Adipocyte (in vitro differentiated cells): ENCODE measurements at regions not wholly inside any gene's neighbourhood (a gene's known extent, or its start where the extent isn't known, plus 50 kb on each side); places are given as distances from the start of the nearest gene placed in this dataset.

ENCODE experiments used
- DNase-seq: peaks from one replicate; pipeline ENCODE4 v3.0.0-alpha.2; 2015; ENCODE audit warnings: low read depth
- H3K27me3 ChIP-seq: replicated peaks from 2 replicates; pipeline ENCODE4 v1.7.0; 2013; ENCODE audit warnings: mild to moderate bottlenecking, low read length, moderate library complexity; ENCODE audit not compliant: control insufficient read depth, insufficient read depth
- H3K36me3 ChIP-seq: 2 replicates; pipeline ENCODE4 v1.7.0; 2013; ENCODE audit warnings: low read length, mild to moderate bottlenecking, moderate library complexity; ENCODE audit not compliant: control insufficient read depth, insufficient read depth, severe bottlenecking
- H3K4me1 ChIP-seq: 2 replicates; pipeline ENCODE4 v1.7.0; 2013; ENCODE audit warnings: mild to moderate bottlenecking, low read length, moderate library complexity; ENCODE audit not compliant: control insufficient read depth, insufficient read depth
- H3K4me3 ChIP-seq: 2 replicates; pipeline ENCODE4 v1.7.0; 2013; ENCODE audit warnings: mild to moderate bottlenecking, low read length, moderate library complexity
- H3K9ac ChIP-seq: 2 replicates; pipeline ENCODE4 v1.7.0; 2013; ENCODE audit warnings: mild to moderate bottlenecking, low read length, moderate library complexity
- H3K9me3 ChIP-seq: 2 replicates; pipeline ENCODE4 v1.7.0; 2013; ENCODE audit warnings: mild to moderate bottlenecking, low read length, moderate library complexity; ENCODE audit not compliant: control insufficient read depth

DNA sequence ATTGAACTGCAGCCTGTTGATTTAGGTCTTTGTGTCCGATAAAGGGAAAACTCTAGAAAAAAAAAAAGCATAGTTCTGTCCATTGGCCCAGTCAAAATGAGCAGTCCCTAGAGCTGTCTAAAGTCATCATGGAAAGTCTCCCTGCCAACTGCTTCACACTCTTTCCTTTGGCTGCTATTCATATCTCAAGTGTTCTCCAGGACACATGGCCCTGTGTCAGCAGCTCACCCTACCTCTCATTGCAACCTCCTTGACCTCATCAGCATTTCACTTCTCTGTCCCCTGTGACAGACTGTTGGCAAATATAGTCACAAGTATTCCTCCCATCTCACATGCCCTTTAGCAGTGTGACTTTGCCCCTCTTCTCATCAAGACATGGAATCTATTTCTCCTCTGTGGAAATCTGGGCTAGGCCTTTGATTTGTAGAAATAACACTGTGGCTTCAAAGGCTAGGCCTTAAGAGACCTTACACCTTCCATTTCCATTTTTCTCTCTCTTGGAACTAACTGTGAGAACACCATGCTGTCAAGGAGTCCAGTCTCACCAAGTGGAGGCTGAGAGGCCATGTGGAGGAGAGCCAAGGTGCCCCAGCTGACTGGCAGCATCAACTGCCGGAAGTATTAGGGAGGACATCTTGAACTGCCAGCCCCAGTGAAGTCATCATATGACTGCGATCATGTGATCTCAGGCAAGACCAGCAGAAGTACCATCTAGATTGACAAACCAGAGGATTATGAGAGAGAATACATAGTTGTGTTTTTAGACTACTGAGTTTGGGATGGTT lies 149.4 kb upstream of the TARS1 start:
- H3K27me3 ChIP-seq = no peaks in the 10 kb centered on the region
- H3K9me3 ChIP-seq = no peaks in the 10 kb centered on the region
- H3K4me1 ChIP-seq = no peaks in the 10 kb centered on the region
- DNase-seq = no peak
- no peak overlapping the region for H3K9ac ChIP-seq
- H3K36me3 ChIP-seq = no peaks in the 10 kb centered on the region
- no peak overlapping the region for H3K4me3 ChIP-seq

DNA sequence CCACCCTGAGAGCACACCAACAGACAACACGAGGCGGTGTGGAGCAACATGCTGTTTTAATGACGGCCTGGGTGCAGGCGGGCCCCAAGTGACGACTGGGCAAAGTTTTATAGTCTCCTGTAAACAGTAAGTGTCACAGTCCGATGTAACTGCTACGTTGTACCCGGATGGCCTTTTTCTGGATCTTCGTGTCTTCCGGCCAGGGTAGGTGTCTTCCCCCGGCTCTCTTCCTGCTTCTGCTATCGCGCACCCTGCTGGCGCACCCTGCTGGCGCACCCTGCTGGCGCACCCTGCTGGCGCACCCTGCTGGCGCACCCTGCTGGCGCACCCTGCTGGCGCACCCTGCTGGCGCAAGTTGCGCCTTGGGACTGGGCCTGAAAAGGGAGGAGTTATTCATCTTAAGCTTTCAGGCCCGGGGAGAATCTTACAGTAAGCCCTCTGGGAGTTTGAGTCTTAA lies 143.0 kb upstream of the TARS1 start:
- no peaks in the 10 kb centered on the region for H3K27me3 ChIP-seq
- H3K9ac ChIP-seq = no peak overlapping the region
- DNase-seq = no peak
- H3K4me1 ChIP-seq = peaks cover 20% of the 10 kb centered on the region
- H3K4me3 ChIP-seq = no peak overlapping the region
- no peaks in the 10 kb centered on the region for H3K36me3 ChIP-seq
- H3K9me3 ChIP-seq = peaks cover 4% of the 10 kb centered on the region

DNA sequence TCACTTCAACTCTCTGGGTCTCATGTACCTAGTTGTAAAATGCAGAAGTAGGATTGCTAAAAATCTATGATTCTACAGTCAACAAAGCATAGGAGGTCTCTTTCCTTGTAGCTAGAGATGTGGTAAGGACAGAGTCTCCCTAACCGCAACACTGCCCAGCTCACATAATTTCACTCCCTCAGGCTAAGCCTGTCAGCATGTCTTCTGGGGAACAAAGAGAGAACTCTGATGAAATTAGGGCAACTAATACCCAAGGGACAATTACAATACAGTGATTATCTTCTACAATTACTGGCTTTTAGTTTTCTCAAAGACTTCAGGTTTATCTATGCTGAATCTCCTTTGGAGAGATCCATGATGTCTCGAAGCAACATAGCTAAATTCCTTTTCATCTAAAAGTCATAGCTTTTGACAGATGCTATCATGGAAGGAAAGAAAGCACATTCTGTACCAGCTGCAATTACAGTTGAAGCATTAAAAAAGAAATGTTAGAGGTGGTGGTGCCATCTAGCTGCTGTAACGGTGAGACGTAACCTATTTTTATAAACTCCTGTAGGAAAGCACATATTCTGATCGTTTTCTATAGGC lies 141.1 kb upstream of the TARS1 start:
- H3K36me3 ChIP-seq = no peaks in the 10 kb centered on the region
- DNase-seq = peak; percentile 93
- no peak overlapping the region for H3K4me3 ChIP-seq
- H3K9ac ChIP-seq = peak overlapping the region; percentile 67
- H3K4me1 ChIP-seq = peaks cover 20% of the 10 kb centered on the region
- H3K27me3 ChIP-seq = no peaks in the 10 kb centered on the region
- peaks cover 4% of the 10 kb centered on the region for H3K9me3 ChIP-seq

DNA sequence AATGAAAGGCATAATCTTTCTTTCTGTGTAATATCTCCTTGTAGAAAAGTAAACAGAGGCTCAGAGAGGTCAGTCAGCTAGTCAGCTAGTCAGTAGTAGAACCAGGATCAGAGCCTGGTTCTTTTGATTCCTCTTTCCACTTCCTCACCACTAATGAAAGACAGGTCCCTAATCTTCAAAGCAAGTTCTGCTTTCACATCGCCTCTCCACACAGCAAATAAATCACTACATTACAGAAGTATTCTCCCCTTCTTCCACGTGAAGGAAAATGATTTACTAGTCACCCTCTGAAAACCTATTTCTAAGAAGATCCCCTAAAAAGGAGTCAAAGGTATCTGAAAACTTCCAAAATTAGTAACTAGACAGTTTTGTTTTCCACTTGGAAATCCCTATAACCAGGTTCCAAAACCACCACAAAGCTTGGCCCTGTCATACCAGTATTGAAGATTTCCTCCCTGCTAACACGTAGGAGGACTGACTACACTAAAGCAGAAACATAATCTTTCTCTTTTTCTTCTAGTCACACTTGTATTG lies 140.5 kb upstream of the TARS1 start:
- H3K4me1 ChIP-seq = peaks cover 20% of the 10 kb centered on the region
- H3K27me3 ChIP-seq = no peaks in the 10 kb centered on the region
- no peaks in the 10 kb centered on the region for H3K36me3 ChIP-seq
- peaks cover 4% of the 10 kb centered on the region for H3K9me3 ChIP-seq
- peak; percentile 30 for DNase-seq
- H3K4me3 ChIP-seq = no peak overlapping the region
- peak overlapping the region; percentile 67 for H3K9ac ChIP-seq

DNA sequence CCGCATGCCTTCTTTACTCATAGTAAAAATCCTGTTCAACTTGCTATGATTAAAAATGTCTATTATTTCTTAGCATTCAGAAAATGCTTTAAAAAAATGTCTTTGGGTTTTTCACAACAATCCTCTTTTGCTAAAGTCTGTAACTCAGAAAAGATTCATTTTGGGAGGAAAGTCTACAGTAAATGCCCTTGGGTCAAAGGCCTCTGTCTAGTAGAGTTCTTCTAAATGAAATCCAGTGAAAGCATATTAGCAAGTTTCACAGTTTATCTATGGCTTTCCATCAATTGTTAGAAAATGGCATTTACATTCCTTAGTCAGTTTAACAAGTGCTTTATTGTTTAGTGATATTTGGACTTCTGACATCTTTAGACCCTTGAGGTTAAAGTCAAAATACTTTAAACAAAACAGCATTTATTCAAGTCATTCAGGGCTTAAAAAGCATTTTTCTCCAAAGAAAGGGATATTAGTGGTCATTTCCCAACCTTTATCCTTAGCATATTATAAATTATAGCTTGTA lies 137.1 kb upstream of the TARS1 start:
- H3K9ac ChIP-seq = no peak overlapping the region
- no peak overlapping the region for H3K4me3 ChIP-seq
- H3K36me3 ChIP-seq = no peaks in the 10 kb centered on the region
- no peak for DNase-seq
- H3K4me1 ChIP-seq = peaks cover 35% of the 10 kb centered on the region
- H3K9me3 ChIP-seq = peaks cover 4% of the 10 kb centered on the region
- no peaks in the 10 kb centered on the region for H3K27me3 ChIP-seq

DNA sequence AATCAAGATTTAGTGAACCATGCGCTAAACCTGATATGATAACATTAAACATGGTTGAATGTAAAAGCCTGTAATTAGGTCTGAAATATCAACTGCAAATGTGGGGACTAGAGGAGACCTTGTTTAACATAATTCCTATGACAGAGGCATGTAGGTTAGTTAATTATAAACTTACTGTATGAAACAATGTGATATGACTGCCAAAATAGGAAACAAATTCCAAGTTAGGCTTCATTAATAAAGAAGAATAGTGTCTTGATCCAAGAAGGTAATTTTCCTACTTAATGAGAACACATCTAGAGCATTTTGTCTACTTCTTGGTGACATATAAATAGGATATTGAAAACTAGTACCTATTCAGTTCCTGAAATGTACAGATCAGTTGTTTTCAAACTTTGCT lies 136.2 kb upstream of the TARS1 start:
- no peak for DNase-seq
- no peaks in the 10 kb centered on the region for H3K27me3 ChIP-seq
- H3K9me3 ChIP-seq = peaks cover 4% of the 10 kb centered on the region
- H3K36me3 ChIP-seq = no peaks in the 10 kb centered on the region
- H3K4me1 ChIP-seq = peaks cover 34% of the 10 kb centered on the region
- no peak overlapping the region for H3K4me3 ChIP-seq
- H3K9ac ChIP-seq = no peak overlapping the region

DNA sequence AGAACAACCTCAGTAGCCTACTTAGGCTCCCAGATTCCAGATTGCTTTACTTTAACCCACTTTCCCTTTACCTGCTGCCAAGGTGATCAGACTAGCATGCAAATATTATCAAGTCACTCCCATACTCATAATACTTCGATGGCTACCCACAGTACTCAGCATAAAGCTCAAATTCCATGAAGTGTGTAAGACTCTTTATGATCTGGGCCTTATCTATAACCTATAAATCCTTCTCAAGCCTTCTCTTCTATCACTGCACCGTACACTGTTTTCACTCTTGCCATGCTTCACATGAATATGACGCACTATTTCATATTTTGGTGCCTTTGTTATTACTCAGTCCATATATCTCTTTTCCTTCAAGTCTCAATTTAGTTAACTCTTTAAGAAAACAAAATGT lies 135.2 kb upstream of the TARS1 start:
- Histone ChIP-seq H3K4me3 (no peak overlapping the region), H3K36me3 (no peaks in the 10 kb centered on the region), H3K27me3 (no peaks in the 10 kb centered on the region), H3K9ac (no peak overlapping the region), H3K9me3 (peaks cover 4% of the 10 kb centered on the region), H3K4me1 (peaks cover 34% of the 10 kb centered on the region)
- DNase-seq = no peak

DNA sequence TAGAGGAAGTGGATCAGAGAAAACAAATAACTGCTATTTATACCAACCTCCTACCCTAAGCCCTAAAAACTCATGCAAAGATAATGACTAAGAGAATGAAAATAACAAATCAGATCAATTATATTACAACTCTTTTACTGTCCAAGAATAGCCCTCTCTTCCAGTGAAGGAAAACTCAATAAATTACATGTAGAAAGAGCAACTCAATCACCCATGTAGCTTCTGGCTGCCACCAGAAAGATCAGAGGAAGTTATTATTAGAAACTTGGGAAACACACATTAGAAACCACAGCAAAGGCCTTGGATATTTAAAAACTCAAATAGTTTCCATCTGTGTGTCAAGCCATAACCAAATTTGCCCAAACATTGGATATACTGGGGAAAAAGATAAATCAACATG lies 134.0 kb upstream of the TARS1 start:
- peaks cover 4% of the 10 kb centered on the region for H3K9me3 ChIP-seq
- no peaks in the 10 kb centered on the region for H3K27me3 ChIP-seq
- peak; percentile 32 for DNase-seq
- H3K4me3 ChIP-seq = no peak overlapping the region
- no peaks in the 10 kb centered on the region for H3K36me3 ChIP-seq
- peaks cover 40% of the 10 kb centered on the region for H3K4me1 ChIP-seq
- H3K9ac ChIP-seq = no peak overlapping the region

DNA sequence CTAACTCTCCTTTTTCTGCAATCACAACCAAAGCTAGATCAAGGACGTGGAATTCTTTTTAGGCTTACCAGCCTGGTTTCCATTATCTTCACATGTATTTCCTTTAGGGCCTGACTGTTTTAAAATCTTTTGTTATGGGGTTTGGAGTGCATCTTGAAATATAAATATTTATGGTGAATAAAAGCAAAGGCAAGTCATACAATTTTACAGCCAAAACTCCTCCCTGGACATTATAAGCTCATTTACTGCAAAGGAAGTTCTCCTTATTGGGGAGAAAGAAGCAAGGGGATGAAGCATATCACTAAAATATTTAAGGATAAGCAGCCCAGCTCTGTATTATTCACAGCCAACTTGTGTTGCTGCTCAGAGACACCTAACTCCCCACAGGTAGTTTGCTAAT lies 132.2 kb upstream of the TARS1 start:
- no peak overlapping the region for H3K4me3 ChIP-seq
- H3K27me3 ChIP-seq = no peaks in the 10 kb centered on the region
- no peaks in the 10 kb centered on the region for H3K9me3 ChIP-seq
- no peak overlapping the region for H3K9ac ChIP-seq
- H3K4me1 ChIP-seq = peaks cover 58% of the 10 kb centered on the region
- no peaks in the 10 kb centered on the region for H3K36me3 ChIP-seq
- DNase-seq = no peak

DNA sequence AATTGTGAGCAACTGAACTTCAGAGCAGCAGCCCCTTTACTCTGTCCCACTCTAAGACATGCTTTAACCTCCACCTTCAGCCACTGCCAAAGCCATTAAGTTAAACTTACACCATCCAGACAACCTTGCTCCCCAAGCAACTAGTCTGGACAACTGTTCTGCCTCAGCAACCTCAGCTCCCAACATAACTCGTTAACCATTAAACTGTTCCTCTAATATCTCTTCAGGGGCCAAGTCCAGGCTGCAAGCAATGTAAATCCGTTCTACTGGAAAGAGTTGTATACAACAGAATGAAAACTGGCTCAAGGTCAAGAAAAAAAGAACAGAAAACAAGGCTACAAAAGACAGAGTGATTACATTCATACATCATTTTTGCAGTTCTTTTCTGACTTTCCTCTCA lies 131.7 kb upstream of the TARS1 start:
- H3K4me1 ChIP-seq = peaks cover 58% of the 10 kb centered on the region
- no peaks in the 10 kb centered on the region for H3K36me3 ChIP-seq
- H3K27me3 ChIP-seq = no peaks in the 10 kb centered on the region
- H3K9ac ChIP-seq = no peak overlapping the region
- H3K4me3 ChIP-seq = no peak overlapping the region
- H3K9me3 ChIP-seq = no peaks in the 10 kb centered on the region
- DNase-seq = peak; percentile 33

DNA sequence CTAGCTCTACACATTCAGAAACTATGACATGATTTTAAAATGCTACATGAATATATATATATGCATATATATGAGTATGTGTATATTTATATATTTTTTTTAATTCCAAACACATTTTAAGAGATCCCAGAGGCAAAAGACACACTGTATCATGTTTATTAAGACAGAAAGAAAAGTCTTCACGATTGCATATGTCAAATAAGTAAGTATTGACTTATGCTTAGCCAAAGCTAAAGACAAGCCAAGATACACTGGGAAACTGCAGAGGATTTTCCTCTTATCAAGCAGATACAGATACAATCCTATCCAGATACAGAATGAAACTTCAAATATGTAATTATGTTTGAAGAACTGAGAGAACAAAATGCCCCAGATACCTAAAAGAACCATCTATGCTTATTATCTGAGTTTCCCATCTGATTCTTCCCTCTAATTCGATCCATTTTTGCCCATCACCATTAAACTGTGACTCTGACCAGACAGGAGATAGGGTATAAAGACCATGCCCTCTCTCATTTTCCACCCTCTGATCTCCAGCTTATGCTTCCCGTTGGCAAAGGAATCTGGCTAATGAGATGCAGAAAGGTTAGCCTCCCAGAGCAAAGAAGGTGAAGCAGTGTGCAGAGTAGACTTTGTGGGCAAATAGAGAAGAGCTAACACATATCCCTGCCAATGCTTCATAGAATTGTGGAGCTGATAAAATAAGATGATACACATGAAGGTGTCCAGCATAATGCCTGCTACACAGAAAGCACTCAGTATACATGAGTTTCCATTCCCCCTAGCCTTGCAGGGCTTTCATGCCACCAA lies 131.0 kb upstream of the TARS1 start:
- H3K9ac ChIP-seq = peak overlapping the region; percentile 28
- H3K4me1 ChIP-seq = peaks cover 58% of the 10 kb centered on the region

More for the DNA sequence above, 131.0 kb upstream of the TARS1 start:
- H3K36me3 ChIP-seq = no peaks in the 10 kb centered on the region
- no peaks in the 10 kb centered on the region for H3K9me3 ChIP-seq
- H3K4me3 ChIP-seq = no peak overlapping the region
- no peaks in the 10 kb centered on the region for H3K27me3 ChIP-seq
- DNase-seq = no peak
